ENCODE measurements at regions not wholly inside any gene's neighbourhood (a gene's known extent, or its start where the extent isn't known, plus 50 kb on each side); places are given as distances from the start of the nearest gene placed in this dataset.

GRCh38 chr2:123532994-123533393 is 492.1 kb upstream of the CNTNAP5 start:
- no peak for TF ChIP-seq YY1 (IDR thresholded peaks at IDR 0.05; ENCODE audit: low read depth)
- TF ChIP-seq, protein P1, sequence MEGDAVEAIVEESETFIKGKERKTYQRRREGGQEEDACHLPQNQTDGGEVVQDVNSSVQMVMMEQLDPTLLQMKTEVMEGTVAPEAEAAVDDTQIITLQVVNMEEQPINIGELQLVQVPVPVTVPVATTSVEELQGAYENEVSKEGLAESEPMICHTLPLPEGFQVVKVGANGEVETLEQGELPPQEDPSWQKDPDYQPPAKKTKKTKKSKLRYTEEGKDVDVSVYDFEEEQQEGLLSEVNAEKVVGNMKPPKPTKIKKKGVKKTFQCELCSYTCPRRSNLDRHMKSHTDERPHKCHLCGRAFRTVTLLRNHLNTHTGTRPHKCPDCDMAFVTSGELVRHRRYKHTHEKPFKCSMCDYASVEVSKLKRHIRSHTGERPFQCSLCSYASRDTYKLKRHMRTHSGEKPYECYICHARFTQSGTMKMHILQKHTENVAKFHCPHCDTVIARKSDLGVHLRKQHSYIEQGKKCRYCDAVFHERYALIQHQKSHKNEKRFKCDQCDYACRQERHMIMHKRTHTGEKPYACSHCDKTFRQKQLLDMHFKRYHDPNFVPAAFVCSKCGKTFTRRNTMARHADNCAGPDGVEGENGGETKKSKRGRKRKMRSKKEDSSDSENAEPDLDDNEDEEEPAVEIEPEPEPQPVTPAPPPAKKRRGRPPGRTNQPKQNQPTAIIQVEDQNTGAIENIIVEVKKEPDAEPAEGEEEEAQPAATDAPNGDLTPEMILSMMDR (IDR thresholded peaks at IDR 0.05) = no peak

All from SK-N-SH (cell line).